ENCODE measurements at regions not wholly inside any gene's neighbourhood (a gene's known extent, or its start where the extent isn't known, plus 50 kb on each side); places are given as distances from the start of the nearest gene placed in this dataset.

DNA sequence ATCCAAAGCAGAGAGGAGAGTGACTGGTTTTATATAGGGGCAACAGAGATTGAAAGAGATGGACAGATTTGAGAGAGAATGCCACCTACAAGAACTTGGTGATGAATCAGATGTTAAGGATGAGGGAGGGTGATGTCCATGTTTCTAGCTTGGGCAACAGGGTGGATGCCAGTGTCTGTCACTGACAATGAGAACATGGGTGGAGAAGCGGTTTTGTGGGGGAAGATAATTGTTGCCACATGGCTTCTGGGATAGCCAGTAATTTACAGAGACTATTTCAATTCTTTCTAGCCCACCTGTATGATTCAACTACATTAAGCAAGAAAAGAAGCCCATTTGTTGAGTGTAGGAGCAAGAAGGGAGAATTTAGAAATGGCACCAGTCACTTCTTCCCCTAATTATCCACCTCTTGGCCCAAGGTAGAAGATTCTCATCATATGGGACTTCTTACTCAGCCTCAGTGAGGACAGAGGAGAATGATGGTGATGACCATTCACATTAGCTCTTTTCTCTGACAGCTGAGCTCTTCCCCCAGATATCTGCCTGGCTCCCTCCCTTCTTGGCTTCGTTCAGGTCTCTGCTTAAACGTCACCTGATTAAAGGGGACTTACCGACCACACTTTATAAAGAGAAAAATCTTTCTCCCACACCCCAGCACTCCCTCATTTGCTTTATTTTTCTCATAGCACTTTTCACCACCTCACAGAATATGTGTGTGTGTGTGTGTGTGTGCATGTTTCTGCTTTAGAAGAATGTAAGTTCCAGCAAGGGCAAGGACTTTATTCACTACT, 117.8 kb downstream of the DUSP6 start:
- Histone ChIP-seq H3K4me3 (no peak overlapping the region), H3K27ac (no peak overlapping the region), H3K9me3 (0 out of 3 replicates have a peak, but pooled peaks cover 2% of the 10 kb centered on the region), H3K4me1 (no peaks in the 10 kb centered on the region), H3K4me2 (no peak overlapping the region)
- TF ChIP-seq PHF8 (IDR thresholded peaks at IDR 0.05; ENCODE audit: borderline replicate concordance, low read depth) = no peak
- TF ChIP-seq, protein P1, sequence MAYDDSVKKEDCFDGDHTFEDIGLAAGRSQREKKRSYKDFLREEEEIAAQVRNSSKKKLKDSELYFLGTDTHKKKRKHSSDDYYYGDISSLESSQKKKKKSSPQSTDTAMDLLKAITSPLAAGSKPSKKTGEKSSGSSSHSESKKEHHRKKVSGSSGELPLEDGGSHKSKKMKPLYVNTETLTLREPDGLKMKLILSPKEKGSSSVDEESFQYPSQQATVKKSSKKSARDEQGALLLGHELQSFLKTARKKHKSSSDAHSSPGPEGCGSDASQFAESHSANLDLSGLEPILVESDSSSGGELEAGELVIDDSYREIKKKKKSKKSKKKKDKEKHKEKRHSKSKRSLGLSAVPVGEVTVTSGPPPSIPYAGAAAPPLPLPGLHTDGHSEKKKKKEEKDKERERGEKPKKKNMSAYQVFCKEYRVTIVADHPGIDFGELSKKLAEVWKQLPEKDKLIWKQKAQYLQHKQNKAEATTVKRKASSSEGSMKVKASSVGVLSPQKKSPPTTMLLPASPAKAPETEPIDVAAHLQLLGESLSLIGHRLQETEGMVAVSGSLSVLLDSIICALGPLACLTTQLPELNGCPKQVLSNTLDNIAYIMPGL (CRISPR knock-in tag; IDR thresholded peaks at IDR 0.05; ENCODE audit: borderline replicate concordance) = no peak
- TF ChIP-seq CEBPB (IDR thresholded peaks at IDR 0.05) = no peak
- TF ChIP-seq NPAS2 (CRISPR knock-in tag; IDR thresholded peaks at IDR 0.05; ENCODE audit: borderline replicate concordance) = no peak
- TF ChIP-seq GATA3 (IDR thresholded peaks at IDR 0.05; ENCODE audit: borderline replicate concordance) = no peak
- TF ChIP-seq, protein P2, sequence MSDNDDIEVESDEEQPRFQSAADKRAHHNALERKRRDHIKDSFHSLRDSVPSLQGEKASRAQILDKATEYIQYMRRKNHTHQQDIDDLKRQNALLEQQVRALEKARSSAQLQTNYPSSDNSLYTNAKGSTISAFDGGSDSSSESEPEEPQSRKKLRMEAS (IDR thresholded peaks at IDR 0.05) = no peak
- no peak for TF ChIP-seq ZSCAN20 (CRISPR knock-in tag; IDR thresholded peaks at IDR 0.05)
- TF ChIP-seq, protein P3, sequence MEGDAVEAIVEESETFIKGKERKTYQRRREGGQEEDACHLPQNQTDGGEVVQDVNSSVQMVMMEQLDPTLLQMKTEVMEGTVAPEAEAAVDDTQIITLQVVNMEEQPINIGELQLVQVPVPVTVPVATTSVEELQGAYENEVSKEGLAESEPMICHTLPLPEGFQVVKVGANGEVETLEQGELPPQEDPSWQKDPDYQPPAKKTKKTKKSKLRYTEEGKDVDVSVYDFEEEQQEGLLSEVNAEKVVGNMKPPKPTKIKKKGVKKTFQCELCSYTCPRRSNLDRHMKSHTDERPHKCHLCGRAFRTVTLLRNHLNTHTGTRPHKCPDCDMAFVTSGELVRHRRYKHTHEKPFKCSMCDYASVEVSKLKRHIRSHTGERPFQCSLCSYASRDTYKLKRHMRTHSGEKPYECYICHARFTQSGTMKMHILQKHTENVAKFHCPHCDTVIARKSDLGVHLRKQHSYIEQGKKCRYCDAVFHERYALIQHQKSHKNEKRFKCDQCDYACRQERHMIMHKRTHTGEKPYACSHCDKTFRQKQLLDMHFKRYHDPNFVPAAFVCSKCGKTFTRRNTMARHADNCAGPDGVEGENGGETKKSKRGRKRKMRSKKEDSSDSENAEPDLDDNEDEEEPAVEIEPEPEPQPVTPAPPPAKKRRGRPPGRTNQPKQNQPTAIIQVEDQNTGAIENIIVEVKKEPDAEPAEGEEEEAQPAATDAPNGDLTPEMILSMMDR (IDR thresholded peaks at IDR 0.05) = no peak
- no peak for TF ChIP-seq TP53 (CRISPR knock-in tag; IDR thresholded peaks at IDR 0.05)
- no peak for TF ChIP-seq RNF2 (IDR thresholded peaks at IDR 0.05; ENCODE audit: borderline replicate concordance, low read depth)
- TF ChIP-seq MAZ (IDR thresholded peaks at IDR 0.05; ENCODE audit: borderline replicate concordance, low read depth, low read length) = no peak
- no peak for TF ChIP-seq MAFK (IDR thresholded peaks at IDR 0.05; ENCODE audit: partially characterized antibody)
- no peak for TF ChIP-seq CHD2 (IDR thresholded peaks at IDR 0.05; ENCODE audit: low read length, partially characterized antibody)
- no peak for TF ChIP-seq HOXA7 (CRISPR knock-in tag; IDR thresholded peaks at IDR 0.05)
- TF ChIP-seq BHLHE40 (IDR thresholded peaks at IDR 0.05; ENCODE audit: low read depth, low read length) = no peak
- TF ChIP-seq CBX2 (IDR thresholded peaks at IDR 0.05; ENCODE audit: borderline replicate concordance, low read depth) = no peak
- TF ChIP-seq, protein P4, sequence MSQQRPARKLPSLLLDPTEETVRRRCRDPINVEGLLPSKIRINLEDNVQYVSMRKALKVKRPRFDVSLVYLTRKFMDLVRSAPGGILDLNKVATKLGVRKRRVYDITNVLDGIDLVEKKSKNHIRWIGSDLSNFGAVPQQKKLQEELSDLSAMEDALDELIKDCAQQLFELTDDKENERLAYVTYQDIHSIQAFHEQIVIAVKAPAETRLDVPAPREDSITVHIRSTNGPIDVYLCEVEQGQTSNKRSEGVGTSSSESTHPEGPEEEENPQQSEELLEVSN (IDR thresholded peaks at IDR 0.05; ENCODE audit: borderline replicate concordance, low read depth) = no peak
- TF ChIP-seq JUN (IDR thresholded peaks at IDR 0.05) = no peak
- TF ChIP-seq RCOR1 (IDR thresholded peaks at IDR 0.05; ENCODE audit: low read depth, low read length) = no peak
- TF ChIP-seq CHD4 (IDR thresholded peaks at IDR 0.05; ENCODE audit: borderline replicate concordance) = no peak
- ATAC-seq = no peak
- 54% methylated on average over 4 of the region's 4 CpGs for WGBS (ENCODE audit: missing lambda C conversion rate)
- FAIRE-seq = no peak
- DNase-seq (ENCODE audit: low read depth in 1 of 2, low spot score in 1 of 2) = no peak
- POLR2A ChIA-PET = no interaction called here
- CTCF ChIA-PET = interaction anchor here (0.6 to 0.8 kb wide), 2 partner anchors 118 to 157 kb away, joined by 3 read pairs; partner anchors contain the start of gene DUSP6

DNA sequence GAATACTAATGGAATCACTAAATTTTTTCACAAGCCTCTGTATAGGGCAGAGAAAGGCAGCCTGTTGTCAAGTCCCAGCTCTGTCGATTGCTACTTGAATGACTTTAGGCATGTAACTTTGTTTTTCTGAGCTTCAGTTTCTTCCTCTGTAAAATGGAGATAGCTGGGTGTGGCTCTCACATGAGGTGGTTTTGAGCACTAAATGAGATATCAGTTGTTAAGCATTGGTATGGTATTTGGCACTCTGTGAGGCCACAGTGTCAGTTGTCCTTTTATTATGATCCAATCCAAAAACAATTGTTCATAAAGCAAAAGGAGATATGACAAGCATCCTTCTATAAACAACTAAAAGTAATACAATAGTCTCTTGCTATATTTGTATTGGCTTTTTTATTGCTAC, 120.6 kb downstream of the DUSP6 start:
- H3K4me1 ChIP-seq = no peaks in the 10 kb centered on the region
- no peak for FAIRE-seq

More for the DNA sequence above, 120.6 kb downstream of the DUSP6 start:
- H3K4me3 ChIP-seq = no peak overlapping the region
- CTCF ChIA-PET = interaction anchor here (1.1 to 1.6 kb wide), 2 partner anchors 9 to 181 kb away, joined by 3 to 4 read pairs; no protein-coding TSS in a partner anchor
- ATAC-seq = no peak
- no peak overlapping the region for H3K4me2 ChIP-seq
- H3K9me3 ChIP-seq = 0 out of 3 replicates have a peak, but pooled peaks cover 2% of the 10 kb centered on the region
- no peak for DNase-seq (ENCODE audit: low read depth in 1 of 2, low spot score in 1 of 2)
- POLR2A ChIA-PET = no interaction called here
- WGBS (ENCODE audit: missing lambda C conversion rate) = 72% methylated on average over 1 of the region's 1 CpG
- H3K27ac ChIP-seq = no peak overlapping the region
- TF ChIP-seq, protein P1 (CRISPR knock-in tag; IDR thresholded peaks at IDR 0.05; ENCODE audit: borderline replicate concordance) = no peak
- TF ChIP-seq CHD2 (IDR thresholded peaks at IDR 0.05; ENCODE audit: low read length, partially characterized antibody) (no peak), CEBPB (IDR thresholded peaks at IDR 0.05) (no peak)
- TF ChIP-seq, protein P5, sequence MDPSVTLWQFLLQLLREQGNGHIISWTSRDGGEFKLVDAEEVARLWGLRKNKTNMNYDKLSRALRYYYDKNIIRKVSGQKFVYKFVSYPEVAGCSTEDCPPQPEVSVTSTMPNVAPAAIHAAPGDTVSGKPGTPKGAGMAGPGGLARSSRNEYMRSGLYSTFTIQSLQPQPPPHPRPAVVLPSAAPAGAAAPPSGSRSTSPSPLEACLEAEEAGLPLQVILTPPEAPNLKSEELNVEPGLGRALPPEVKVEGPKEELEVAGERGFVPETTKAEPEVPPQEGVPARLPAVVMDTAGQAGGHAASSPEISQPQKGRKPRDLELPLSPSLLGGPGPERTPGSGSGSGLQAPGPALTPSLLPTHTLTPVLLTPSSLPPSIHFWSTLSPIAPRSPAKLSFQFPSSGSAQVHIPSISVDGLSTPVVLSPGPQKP (IDR thresholded peaks at IDR 0.05; ENCODE audit: low read depth, low read length) = no peak
